Left ventricle myocardium superior (tissue), 1 donor: ENCODE measurements at regions not wholly inside any gene's neighbourhood (a gene's known extent, or its start where the extent isn't known, plus 50 kb on each side); places are given as distances from the start of the nearest gene placed in this dataset.
"Not testable (repeated sequence)": the region's sequence is repeated elsewhere in the genome, so short reads cannot be mapped to it uniquely, and the experiment has no call there.

Source experiments
- ATAC-seq: fragments of 200-7000 bp; cut with Tn5 transposase; one replicate; pipeline ENCODE4 v1.9.1; 2020; ENCODE audit warnings: mild to moderate bottlenecking, moderate library complexity
- DNase-seq: peaks from one replicate; pipeline ENCODE4 v3.0.0-alpha.2; 2020
- intact Hi-C: fragments of 100-400 bp; cut with micrococcal nuclease; formaldehyde crosslinking; loops from one replicate; pipeline ENCODE4 v1.11.0; 2022
- donor health status: DM: no; HTN: yes; CAD: no; lungs with severe emphysema.

GRCh38 chr3:106104078-106104477 is 235.3 kb upstream of the CBLB start:
- no peak for ATAC-seq
- DNase-seq: no peak
- intact Hi-C loops: no loop called here

- ATAC-seq (no peak), DNase-seq (no peak)
- intact Hi-C loops: no loop called here
Measured at GRCh38 chr3:106108925-106109324, 240.1 kb upstream of the CBLB start.

- ATAC-seq, intact Hi-C loops, DNase-seq: not testable (repeated sequence)
Measured at GRCh38 chr3:106112561-106112960, 243.7 kb upstream of the CBLB start.

GRCh38 chr3:106113747-106114146 is 244.9 kb upstream of the CBLB start:
- ATAC-seq (no peak), DNase-seq (no peak)
- intact Hi-C loops: no loop called here

- ATAC-seq (no peak), DNase-seq (no peak)
- intact Hi-C loops: no loop called here
Measured at GRCh38 chr3:106114220-106114619, 245.4 kb upstream of the CBLB start.

- ATAC-seq (no peak), DNase-seq (no peak)
- intact Hi-C loops: no loop called here
Measured at GRCh38 chr3:106114848-106115247, 246.0 kb upstream of the CBLB start.

GRCh38 chr3:106115557-106115956 is 246.7 kb upstream of the CBLB start:
- ATAC-seq (no peak), DNase-seq (no peak)
- intact Hi-C loops: no loop called here

GRCh38 chr3:106116733-106117489 is 248.1 kb upstream of the CBLB start:
- ATAC-seq (no peak), DNase-seq (no peak)
- intact Hi-C loops: no loop called here

- intact Hi-C loops: no loop called here
- DNase-seq (no peak), ATAC-seq (no peak)
Measured at GRCh38 chr3:106117490-106117858, 248.7 kb upstream of the CBLB start.

GRCh38 chr3:106119614-106120082 is 250.8 kb upstream of the CBLB start:
- no peak for DNase-seq
- no peak for ATAC-seq
- intact Hi-C loops: no loop called here

- intact Hi-C loops: no loop called here
- ATAC-seq (no peak), DNase-seq (no peak)
Measured at GRCh38 chr3:106120356-106120755, 251.5 kb upstream of the CBLB start.

- DNase-seq: no peak
- ATAC-seq: no peak
- intact Hi-C loops: no loop called here
Measured at GRCh38 chr3:106121491-106122289, 252.9 kb upstream of the CBLB start.

- no peak for ATAC-seq
- DNase-seq: no peak
- intact Hi-C loops: no loop called here
Measured at GRCh38 chr3:106124818-106125217, 256.0 kb upstream of the CBLB start.

GRCh38 chr3:106125321-106125720 is 256.5 kb upstream of the CBLB start:
- intact Hi-C loops: no loop called here
- DNase-seq: no peak
- no peak for ATAC-seq

GRCh38 chr3:106126067-106126845 is 257.4 kb upstream of the CBLB start:
- intact Hi-C loops: no loop called here
- DNase-seq: no peak
- ATAC-seq: no peak

- ATAC-seq: no peak
- intact Hi-C loops: no loop called here
- DNase-seq: no peak
Measured at GRCh38 chr3:106126846-106127235, 258.0 kb upstream of the CBLB start.

GRCh38 chr3:106129939-106130338 is 261.1 kb upstream of the CBLB start:
- intact Hi-C loops: no loop called here
- DNase-seq (no peak), ATAC-seq (no peak)

- intact Hi-C loops: no loop called here
- DNase-seq: no peak
- ATAC-seq: peak; percentile 50
Measured at GRCh38 chr3:106130384-106131198, 261.8 kb upstream of the CBLB start.
